GM23248 (cell line): ENCODE measurements at regions not wholly inside any gene's neighbourhood (a gene's known extent, or its start where the extent isn't known, plus 50 kb on each side); places are given as distances from the start of the nearest gene placed in this dataset.
A peak's percentile ranks its signal among the peaks of the same experiment; 100 is the strongest.

Experiments
- DNase-seq: peaks from one replicate; pipeline ENCODE4 v3.0.0-alpha.2; 2015
- H2AFZ ChIP-seq: fragments of 200-600 bp; sonication (generic); 2 replicates; pipeline ENCODE4 v1.6.1; 2016; ENCODE audit warnings: antibody characterized with exemption
- H3F3A ChIP-seq: fragments of 200-600 bp; sonication (generic); 2 replicates; pipeline ENCODE4 v1.6.1; 2016; ENCODE audit warnings: mild to moderate bottlenecking, antibody characterized with exemption, mixed run types; ENCODE audit not compliant: insufficient read depth
- H3K27ac ChIP-seq: fragments of 200-600 bp; sonication (generic); 2 replicates; pipeline ENCODE4 v1.5.1; 2016; ENCODE audit warnings: mild to moderate bottlenecking
- H3K27me3 ChIP-seq: fragments of 200-600 bp; sonication (generic); replicated peaks from 2 replicates; pipeline ENCODE4 v1.6.1; 2016; ENCODE audit warnings: mild to moderate bottlenecking; ENCODE audit not compliant: insufficient read depth
- H3K36me3 ChIP-seq: fragments of 200-600 bp; sonication (generic); 2 replicates; pipeline ENCODE4 v1.6.1; 2016; ENCODE audit warnings: low read depth, mild to moderate bottlenecking
- H3K4me1 ChIP-seq: fragments of 200-600 bp; sonication (generic); 2 replicates; pipeline ENCODE4 v1.6.1; 2016; ENCODE audit warnings: mild to moderate bottlenecking; ENCODE audit not compliant: insufficient read depth
- H3K4me2 ChIP-seq: fragments of 200-600 bp; sonication (generic); one replicate; pipeline ENCODE4 v1.6.1; 2016; ENCODE audit warnings: mild to moderate bottlenecking; ENCODE audit not compliant: unreplicated experiment
- H3K4me3 ChIP-seq: fragments of 200-600 bp; sonication (generic); 2 replicates; pipeline ENCODE4 v1.5.1; 2016; ENCODE audit warnings: mild to moderate bottlenecking
- H3K79me2 ChIP-seq: fragments of 200-600 bp; sonication (generic); 2 replicates; pipeline ENCODE4 v1.6.1; 2016; ENCODE audit warnings: mild to moderate bottlenecking; ENCODE audit not compliant: insufficient read depth
- H3K9ac ChIP-seq: fragments of 200-600 bp; sonication (generic); 2 replicates; pipeline ENCODE4 v1.6.1; 2016; ENCODE audit warnings: mild to moderate bottlenecking
- H3K9me2 ChIP-seq: fragments of 200-600 bp; sonication (generic); 2 replicates; pipeline ENCODE4 v1.6.1; 2016; ENCODE audit warnings: mixed run types, mild to moderate bottlenecking, moderate library complexity; ENCODE audit not compliant: insufficient read depth
- H3K9me3 ChIP-seq: fragments of 200-600 bp; sonication (generic); one replicate; pipeline ENCODE4 v1.6.1; 2017; ENCODE audit warnings: low read depth
- H4K20me1 ChIP-seq: fragments of 200-600 bp; sonication (generic); 2 replicates; pipeline ENCODE4 v1.6.0; 2016; ENCODE audit not compliant: insufficient read depth
- EZH2 ChIP-seq: fragments of 200-600 bp; sonication (generic); IDR thresholded peaks from 2 replicates; pipeline ENCODE4 v1.6.1; 2018; ENCODE audit warnings: antibody characterized with exemption, mild to moderate bottlenecking; ENCODE audit not compliant: insufficient read depth, poor library complexity, severe bottlenecking
- EZH2phosphoT487 ChIP-seq: fragments of 200-600 bp; sonication (generic); IDR thresholded peaks from 2 replicates; pipeline ENCODE4 v1.6.1; 2018; ENCODE audit warnings: antibody characterized with exemption, moderate library complexity, mild to moderate bottlenecking, low read depth; ENCODE audit not compliant: insufficient read depth
- WGBS, 2 experiments: methylation state at CpG; one replicate each; pipeline ENCODE4 v1.1.6; 2015 to 2017; ENCODE audit warnings: low lambda C conversion rate in 2 of 2, low coverage in 1 of 2; ENCODE audit errors: missing lambda C conversion rate in 2 of 2; 5-methylcytosine and 5-hydroxymethylcytosine counted together
- in situ Hi-C: fragments of 300-500 bp; cut with MboI; formaldehyde crosslinking; loops from 2 replicates; pipeline ENCODE4 v1.15.0; 2020

DNA sequence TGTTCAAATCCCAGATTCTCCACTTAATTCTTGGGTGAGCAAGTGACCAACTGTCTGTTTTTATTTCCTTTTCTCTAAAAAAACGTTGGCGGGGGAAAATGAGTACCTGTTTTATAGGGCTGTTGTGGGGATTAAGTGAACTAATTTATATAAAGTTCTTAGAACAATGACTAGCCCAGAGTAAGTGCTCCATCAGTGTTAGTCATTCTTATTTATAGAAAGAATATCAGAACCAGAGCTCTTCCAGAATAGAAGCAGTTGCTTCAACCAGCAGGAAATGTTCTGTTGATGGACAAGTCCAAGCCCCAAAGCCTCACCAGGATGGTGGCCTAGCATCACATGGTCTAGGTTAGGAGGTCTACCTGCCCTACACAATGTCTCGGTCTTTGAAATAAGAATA, 379.2 kb downstream of the ACTL7B start:
- no peaks in the 10 kb centered on the region for H3K27me3 ChIP-seq
- H3K79me2 ChIP-seq: no peaks in the 10 kb centered on the region
- TF ChIP-seq EZH2 (no peak), EZH2phosphoT487 (no peak)
- H4K20me1 ChIP-seq: no peaks in the 10 kb centered on the region
- peak; percentile 69 for DNase-seq
- H3K4me1 ChIP-seq: peaks cover 62% of the 10 kb centered on the region
- H3K36me3 ChIP-seq: no peaks in the 10 kb centered on the region
- peak overlapping the region; percentile 71 for H3K4me2 ChIP-seq
- peaks cover 60% of the 10 kb centered on the region for H3F3A ChIP-seq
- no peak overlapping the region for H3K9ac ChIP-seq
- H3K9me3 ChIP-seq: no peaks in the 10 kb centered on the region
- H3K27ac ChIP-seq: peak overlapping the region; percentile 94; the same call in 1 of the 2 replicates
- WGBS, 2 experiments: 7 to 16% methylated on average over 3 of the region's 3 CpGs
- in situ Hi-C loops: no loop called here
- no peaks in the 10 kb centered on the region for H3K9me2 ChIP-seq
- no peak overlapping the region for H2AFZ ChIP-seq
- no peak overlapping the region for H3K4me3 ChIP-seq

DNA sequence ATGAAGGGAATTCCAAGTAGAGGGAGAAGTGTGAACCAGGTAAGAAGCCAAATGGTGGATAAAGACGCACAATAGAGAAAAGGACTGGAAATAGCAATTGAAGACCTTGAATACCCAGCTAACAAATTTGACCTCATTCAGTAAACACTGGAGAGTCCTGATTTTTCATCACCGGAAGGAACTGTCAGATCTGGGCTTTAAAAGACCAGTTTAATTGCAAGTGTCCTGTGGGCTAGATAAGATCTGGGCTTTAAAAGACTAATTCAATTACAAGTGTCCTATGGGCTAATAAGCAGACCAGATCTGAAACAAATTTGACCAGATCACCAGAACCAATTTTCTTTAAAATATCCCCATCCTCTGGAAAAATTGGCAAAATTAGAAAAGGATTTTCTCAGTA, 380.0 kb downstream of the ACTL7B start:
- Histone ChIP-seq H3K9me2 (no peaks in the 10 kb centered on the region), H3K4me1 (peaks cover 62% of the 10 kb centered on the region)
- WGBS, 2 experiments: 95 to 100% methylated on average over 2 of the region's 2 CpGs

DNA sequence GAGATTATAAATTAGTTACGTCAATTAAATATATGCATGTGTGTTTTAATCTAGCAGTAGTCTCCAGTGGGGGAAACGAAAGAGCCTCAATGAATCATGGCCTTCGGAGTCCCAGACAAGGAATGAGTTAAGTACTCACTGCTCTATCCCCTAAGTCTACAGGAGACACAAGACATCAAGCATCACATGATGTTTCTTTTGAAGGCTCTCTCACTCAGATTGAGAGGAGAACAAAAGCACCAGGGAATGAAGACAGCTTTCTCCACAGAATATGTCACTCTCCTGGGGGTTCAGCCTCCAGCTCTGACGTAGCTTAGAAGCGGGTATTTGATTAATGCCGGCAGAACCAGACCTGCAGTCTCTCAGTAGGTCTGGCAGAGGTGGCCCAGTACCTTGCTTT, 381.4 kb downstream of the ACTL7B start:
- peaks cover 63% of the 10 kb centered on the region for H3K4me1 ChIP-seq

More for the DNA sequence above, 380.0 kb downstream of the ACTL7B start:
- H3K27ac ChIP-seq: no peak overlapping the region
- H3K36me3 ChIP-seq: no peaks in the 10 kb centered on the region
- H3K27me3 ChIP-seq: no peaks in the 10 kb centered on the region
- no peak overlapping the region for H2AFZ ChIP-seq
- no peak for TF ChIP-seq EZH2phosphoT487
- no peak for TF ChIP-seq EZH2
- peak overlapping the region; percentile 71 for H3K4me2 ChIP-seq
- H3K79me2 ChIP-seq: no peaks in the 10 kb centered on the region
- in situ Hi-C loops: no loop called here
- H3K4me3 ChIP-seq: no peak overlapping the region
- H3F3A ChIP-seq: peaks cover 60% of the 10 kb centered on the region
- H4K20me1 ChIP-seq: no peaks in the 10 kb centered on the region
- no peak overlapping the region for H3K9ac ChIP-seq
- DNase-seq: no peak
- H3K9me3 ChIP-seq: no peaks in the 10 kb centered on the region

DNA sequence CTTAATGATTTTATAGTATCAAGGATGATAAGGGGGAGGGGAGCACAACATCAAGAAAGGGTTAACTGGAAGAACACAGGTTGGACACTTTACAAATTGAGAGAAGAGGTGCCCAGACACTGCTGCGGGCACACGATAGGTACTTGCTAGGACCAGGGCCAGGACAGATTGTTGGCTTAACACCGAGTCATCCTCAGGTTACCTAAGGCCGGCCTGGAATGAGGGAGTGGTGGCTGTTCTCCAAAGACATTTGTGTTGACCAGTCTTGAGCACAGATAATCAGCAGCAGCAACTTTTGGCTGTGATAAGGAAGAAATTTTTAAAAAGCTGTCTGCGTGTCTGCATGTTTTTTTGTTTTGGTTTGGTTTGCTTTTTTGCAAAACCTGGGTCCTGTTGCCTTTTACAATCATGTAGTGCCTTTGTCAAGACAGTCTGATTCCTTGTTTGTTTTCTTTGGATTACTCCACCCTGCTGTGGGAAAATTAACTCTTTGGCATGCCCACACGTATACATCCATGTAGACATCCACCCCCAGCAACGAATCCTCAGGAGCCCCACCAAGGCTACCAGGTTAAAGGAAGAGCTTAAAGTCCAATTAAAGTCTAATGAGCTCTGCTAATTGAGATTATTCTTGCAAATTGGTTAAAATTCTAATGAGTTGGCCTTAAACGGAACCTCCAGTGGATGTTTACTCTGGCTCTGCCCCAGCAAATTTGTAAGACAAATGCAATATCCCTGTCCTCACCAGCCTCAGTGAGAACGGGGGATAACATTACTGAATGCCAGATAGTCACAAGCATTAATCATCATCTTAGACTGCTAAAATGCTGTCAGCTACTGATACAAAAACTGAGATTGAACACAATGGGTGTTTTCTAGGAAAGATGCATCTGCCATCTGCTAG, 382.3 kb downstream of the ACTL7B start:
- H3K36me3 ChIP-seq: no peaks in the 10 kb centered on the region
- DNase-seq: peak; percentile 74
- no peak overlapping the region for H3K9ac ChIP-seq
- no peaks in the 10 kb centered on the region for H3K27me3 ChIP-seq
- in situ Hi-C loops: no loop called here
- no peak overlapping the region for H2AFZ ChIP-seq
- TF ChIP-seq EZH2 (no peak), EZH2phosphoT487 (no peak)
- no peaks in the 10 kb centered on the region for H4K20me1 ChIP-seq
- no peaks in the 10 kb centered on the region for H3K9me2 ChIP-seq
- 9 to 13% methylated on average over 9 of the region's 9 CpGs for WGBS, 2 experiments
- peak overlapping the region; percentile 26 for H3K27ac ChIP-seq
- H3K4me2 ChIP-seq: peak overlapping the region; percentile 42
- H3K4me3 ChIP-seq: no peak overlapping the region; the same call in 1 of the 2 replicates
- H3K4me1 ChIP-seq: peaks cover 63% of the 10 kb centered on the region
- peaks cover 64% of the 10 kb centered on the region for H3F3A ChIP-seq
- no peaks in the 10 kb centered on the region for H3K9me3 ChIP-seq
- H3K79me2 ChIP-seq: no peaks in the 10 kb centered on the region

More for the DNA sequence above, 381.4 kb downstream of the ACTL7B start:
- Histone ChIP-seq H3K79me2 (no peaks in the 10 kb centered on the region), H3K27me3 (no peaks in the 10 kb centered on the region), H3K9me3 (no peaks in the 10 kb centered on the region), H3K4me3 (no peak overlapping the region), H2AFZ (no peak overlapping the region), H3F3A (peaks cover 64% of the 10 kb centered on the region), H3K36me3 (no peaks in the 10 kb centered on the region), H4K20me1 (no peaks in the 10 kb centered on the region), H3K4me2 (peak overlapping the region; percentile 42), H3K27ac (no peak overlapping the region), H3K9ac (no peak overlapping the region), H3K9me2 (no peaks in the 10 kb centered on the region)
- 83 to 86% methylated on average over 6 of the region's 6 CpGs for WGBS, 2 experiments
- in situ Hi-C loops: no loop called here
- DNase-seq: no peak
- no peak for TF ChIP-seq EZH2
